Glutamatergic neuron (in vitro differentiated cells): ENCODE measurements at regions not wholly inside any gene's neighbourhood (a gene's known extent, or its start where the extent isn't known, plus 50 kb on each side); places are given as distances from the start of the nearest gene placed in this dataset.
"Not testable (repeated sequence)": the region's sequence is repeated elsewhere in the genome, so short reads cannot be mapped to it uniquely, and the experiment has no call there.

Source experiments
- DNase-seq: peaks from one replicate; pipeline ENCODE4 v3.0.0; 2022
- H3K27ac Mint-ChIP-seq: one replicate; pipeline ENCODE4 v1.8.0; 2020; ENCODE audit warnings: mild to moderate bottlenecking, mixed read lengths, inconsistent platforms; ENCODE audit not compliant: unreplicated experiment
- H3K27me3 Mint-ChIP-seq: one replicate; pipeline ENCODE4 v1.8.0; 2020; ENCODE audit warnings: mild to moderate bottlenecking, moderate library complexity, mixed read lengths, inconsistent platforms; ENCODE audit not compliant: unreplicated experiment
- H3K36me3 Mint-ChIP-seq: one replicate; pipeline ENCODE4 v1.8.0; 2020; ENCODE audit warnings: mild to moderate bottlenecking, mixed read lengths, inconsistent platforms; ENCODE audit not compliant: unreplicated experiment
- H3K4me1 Mint-ChIP-seq: one replicate; pipeline ENCODE4 v1.8.0; 2020; ENCODE audit warnings: mild to moderate bottlenecking, low read depth, mixed read lengths, inconsistent platforms; ENCODE audit not compliant: unreplicated experiment
- H3K4me3 Mint-ChIP-seq: one replicate; pipeline ENCODE4 v1.8.0; 2020; ENCODE audit warnings: mild to moderate bottlenecking, mixed read lengths, inconsistent platforms; ENCODE audit not compliant: unreplicated experiment
- H3K9me3 Mint-ChIP-seq: one replicate; pipeline ENCODE4 v1.8.0; 2020; ENCODE audit warnings: mild to moderate bottlenecking, moderate library complexity, mixed read lengths, inconsistent platforms; ENCODE audit not compliant: unreplicated experiment
- TF ChIP-seq, protein P1 (sequence below): fragments of 200-600 bp; sonication (generic); IDR thresholded peaks from one replicate; pipeline ENCODE4 v1.5.0; 2021; ENCODE audit not compliant: partially characterized antibody, unreplicated experiment

DNA sequence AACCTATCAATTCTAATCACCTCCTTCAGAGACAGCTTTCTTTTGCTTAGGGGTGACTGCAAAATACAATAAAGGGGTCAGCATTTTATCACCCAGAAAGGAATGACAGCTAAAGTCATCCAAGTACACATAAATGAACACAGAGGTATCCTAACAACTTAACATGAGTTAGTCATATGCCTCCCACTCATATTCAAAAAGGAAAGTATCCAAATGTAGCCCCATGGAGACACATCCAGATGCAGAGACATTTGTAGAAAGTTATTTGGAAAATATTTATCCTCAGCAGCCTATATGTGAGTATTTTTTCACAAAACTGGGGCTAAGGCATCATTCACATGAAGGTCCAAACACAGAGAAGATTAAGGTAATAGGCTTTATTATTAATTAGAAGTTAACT is 1579.7 kb upstream of the SLC39A10 start:
- TF ChIP-seq, protein P1, sequence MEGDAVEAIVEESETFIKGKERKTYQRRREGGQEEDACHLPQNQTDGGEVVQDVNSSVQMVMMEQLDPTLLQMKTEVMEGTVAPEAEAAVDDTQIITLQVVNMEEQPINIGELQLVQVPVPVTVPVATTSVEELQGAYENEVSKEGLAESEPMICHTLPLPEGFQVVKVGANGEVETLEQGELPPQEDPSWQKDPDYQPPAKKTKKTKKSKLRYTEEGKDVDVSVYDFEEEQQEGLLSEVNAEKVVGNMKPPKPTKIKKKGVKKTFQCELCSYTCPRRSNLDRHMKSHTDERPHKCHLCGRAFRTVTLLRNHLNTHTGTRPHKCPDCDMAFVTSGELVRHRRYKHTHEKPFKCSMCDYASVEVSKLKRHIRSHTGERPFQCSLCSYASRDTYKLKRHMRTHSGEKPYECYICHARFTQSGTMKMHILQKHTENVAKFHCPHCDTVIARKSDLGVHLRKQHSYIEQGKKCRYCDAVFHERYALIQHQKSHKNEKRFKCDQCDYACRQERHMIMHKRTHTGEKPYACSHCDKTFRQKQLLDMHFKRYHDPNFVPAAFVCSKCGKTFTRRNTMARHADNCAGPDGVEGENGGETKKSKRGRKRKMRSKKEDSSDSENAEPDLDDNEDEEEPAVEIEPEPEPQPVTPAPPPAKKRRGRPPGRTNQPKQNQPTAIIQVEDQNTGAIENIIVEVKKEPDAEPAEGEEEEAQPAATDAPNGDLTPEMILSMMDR: no peak
- Mint-ChIP-seq H3K36me3 (no peaks in the 10 kb centered on the region), H3K27me3 (no peaks in the 10 kb centered on the region), H3K27ac (no peak overlapping the region), H3K4me1 (no peaks in the 10 kb centered on the region), H3K9me3 (peaks cover 2% of the 10 kb centered on the region), H3K4me3 (no peak overlapping the region)
- no peak for DNase-seq

DNA sequence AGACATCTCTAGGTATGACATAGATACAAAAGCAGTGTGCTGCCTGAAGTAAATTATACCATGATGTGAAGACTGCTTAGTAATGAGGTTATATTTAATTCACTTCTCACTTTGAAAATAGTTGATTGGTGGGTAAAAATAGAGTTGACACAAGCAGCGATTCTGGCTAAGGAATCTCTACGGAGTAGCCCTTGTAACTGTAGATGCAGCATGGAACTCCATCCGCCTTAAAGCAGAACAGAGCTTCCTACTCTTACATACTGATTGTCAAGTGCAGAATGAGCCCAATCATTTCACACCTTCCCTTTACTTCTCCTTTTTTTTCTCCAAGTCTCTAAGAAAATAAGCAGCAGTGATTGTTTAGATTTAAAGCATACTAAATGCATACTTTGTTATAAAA is 1594.6 kb upstream of the SLC39A10 start:
- no peak overlapping the region for H3K27ac Mint-ChIP-seq
- H3K36me3 Mint-ChIP-seq: no peaks in the 10 kb centered on the region
- no peaks in the 10 kb centered on the region for H3K9me3 Mint-ChIP-seq
- no peaks in the 10 kb centered on the region for H3K4me1 Mint-ChIP-seq
- TF ChIP-seq, protein P1: no peak
- no peak overlapping the region for H3K4me3 Mint-ChIP-seq
- DNase-seq: no peak
- H3K27me3 Mint-ChIP-seq: peaks cover 2% of the 10 kb centered on the region

GRCh38 chr2:194060269-194060668 is 1596.8 kb upstream of the SLC39A10 start:
- H3K4me3 Mint-ChIP-seq: no peak overlapping the region
- H3K27ac Mint-ChIP-seq: no peak overlapping the region
- H3K9me3 Mint-ChIP-seq: no peaks in the 10 kb centered on the region
- TF ChIP-seq, protein P1: no peak
- H3K4me1 Mint-ChIP-seq: no peaks in the 10 kb centered on the region
- DNase-seq: no peak
- H3K36me3 Mint-ChIP-seq: no peaks in the 10 kb centered on the region
- peaks cover 2% of the 10 kb centered on the region for H3K27me3 Mint-ChIP-seq

DNA sequence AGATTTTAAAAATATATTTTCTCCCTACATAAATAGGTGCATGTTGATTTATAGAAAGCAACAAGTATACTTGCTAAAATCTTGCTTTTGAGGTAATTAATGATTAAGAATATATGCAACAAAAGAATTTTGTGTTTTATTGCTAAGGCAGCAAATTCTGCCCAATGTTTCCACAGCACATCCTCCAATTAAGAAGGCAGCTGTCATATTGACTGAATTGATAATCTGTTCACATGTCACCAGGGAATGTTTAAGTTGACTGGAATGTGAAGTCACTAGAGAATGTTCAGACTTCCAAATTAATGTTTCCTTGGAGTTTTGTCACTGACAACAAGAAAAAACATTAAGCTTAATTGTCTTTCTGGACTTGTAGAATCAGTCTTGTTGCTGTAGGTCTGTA is 1602.7 kb upstream of the SLC39A10 start:
- H3K27me3 Mint-ChIP-seq: no peaks in the 10 kb centered on the region
- H3K27ac Mint-ChIP-seq: no peak overlapping the region
- DNase-seq: no peak
- H3K36me3 Mint-ChIP-seq: peaks cover 4% of the 10 kb centered on the region
- peaks cover 2% of the 10 kb centered on the region for H3K4me1 Mint-ChIP-seq
- no peaks in the 10 kb centered on the region for H3K9me3 Mint-ChIP-seq
- TF ChIP-seq, protein P1: no peak
- H3K4me3 Mint-ChIP-seq: no peak overlapping the region

DNA sequence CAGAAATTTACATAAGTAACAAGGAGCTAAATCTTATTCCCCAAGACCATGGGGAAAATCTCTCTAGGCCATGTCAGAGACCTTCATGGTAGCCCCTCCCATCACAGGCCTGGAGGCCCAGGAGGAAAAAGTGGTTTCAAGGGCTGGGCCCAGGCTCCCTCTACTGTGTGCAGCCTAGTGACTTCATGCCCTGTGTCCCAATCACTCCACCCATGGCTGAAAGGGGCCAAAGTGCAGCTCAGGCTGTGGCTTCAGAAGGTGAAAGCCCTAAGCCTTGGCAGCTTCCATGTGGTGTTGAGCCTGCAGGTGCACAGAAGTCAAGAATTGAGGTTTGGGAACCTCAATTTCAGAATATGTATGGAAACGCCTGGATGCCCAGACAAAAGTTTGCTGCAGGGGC is 1612.7 kb upstream of the SLC39A10 start:
- H3K27ac Mint-ChIP-seq: no peak overlapping the region

DNA sequence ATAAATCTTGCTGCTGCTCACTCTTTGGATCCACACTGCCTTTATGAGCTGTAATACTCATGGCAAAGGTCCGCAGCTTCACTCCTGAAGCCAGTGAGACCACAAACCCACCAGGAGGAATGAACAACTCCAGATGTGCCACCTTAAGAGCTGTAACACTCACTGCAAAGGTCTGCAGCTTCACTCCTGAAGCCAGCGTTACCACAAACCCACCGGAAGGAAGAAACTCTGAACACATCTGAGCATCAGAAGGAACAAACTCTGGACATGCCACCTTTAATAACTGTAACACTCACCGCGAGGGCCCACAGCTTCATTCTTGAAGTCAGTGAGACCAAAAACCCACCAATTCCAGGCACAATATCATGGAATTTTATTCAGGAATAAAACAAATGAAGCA is 1635.9 kb upstream of the SLC39A10 start:
- H3K27me3 Mint-ChIP-seq, H3K4me1 Mint-ChIP-seq: not testable (repeated sequence)

More for the DNA sequence above, 1612.7 kb upstream of the SLC39A10 start:
- H3K4me3 Mint-ChIP-seq: no peak overlapping the region
- TF ChIP-seq, protein P1: no peak
- H3K27me3 Mint-ChIP-seq: no peaks in the 10 kb centered on the region
- DNase-seq: no peak
- peaks cover 7% of the 10 kb centered on the region for H3K36me3 Mint-ChIP-seq
- no peaks in the 10 kb centered on the region for H3K4me1 Mint-ChIP-seq
- H3K9me3 Mint-ChIP-seq: peaks cover 2% of the 10 kb centered on the region

More for the DNA sequence above, 1635.9 kb upstream of the SLC39A10 start:
- H3K27ac Mint-ChIP-seq, H3K4me3 Mint-ChIP-seq, H3K9me3 Mint-ChIP-seq, DNase-seq: not testable (repeated sequence)
- peaks cover 20% of the 10 kb centered on the region for H3K36me3 Mint-ChIP-seq
